ENCODE measurements at regions not wholly inside any gene's neighbourhood (a gene's known extent, or its start where the extent isn't known, plus 50 kb on each side); places are given as distances from the start of the nearest gene placed in this dataset.

DNA sequence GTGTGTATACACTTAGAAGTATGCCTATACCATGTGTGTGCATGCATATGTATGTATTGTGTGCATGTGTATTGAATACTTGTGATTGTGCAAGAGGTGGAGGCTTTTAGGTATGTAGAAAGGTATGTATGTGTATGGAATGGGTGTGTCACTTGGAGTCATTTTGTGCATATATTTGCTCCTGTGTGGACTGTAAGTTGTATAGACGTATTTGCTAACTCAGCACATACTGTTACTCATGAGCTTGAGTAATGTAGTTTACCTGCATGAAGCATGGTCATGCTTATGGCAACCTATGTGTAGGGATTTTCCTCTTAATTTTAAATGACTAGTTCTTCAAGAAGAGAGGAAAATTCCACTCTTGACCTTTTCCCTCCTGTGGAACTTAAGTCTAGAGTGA lies 507.6 kb upstream of the LARGE1 start:
- no peak overlapping the region for H3K4me3 ChIP-seq (ENCODE audit: low read length)
- TF ChIP-seq, protein P1, sequence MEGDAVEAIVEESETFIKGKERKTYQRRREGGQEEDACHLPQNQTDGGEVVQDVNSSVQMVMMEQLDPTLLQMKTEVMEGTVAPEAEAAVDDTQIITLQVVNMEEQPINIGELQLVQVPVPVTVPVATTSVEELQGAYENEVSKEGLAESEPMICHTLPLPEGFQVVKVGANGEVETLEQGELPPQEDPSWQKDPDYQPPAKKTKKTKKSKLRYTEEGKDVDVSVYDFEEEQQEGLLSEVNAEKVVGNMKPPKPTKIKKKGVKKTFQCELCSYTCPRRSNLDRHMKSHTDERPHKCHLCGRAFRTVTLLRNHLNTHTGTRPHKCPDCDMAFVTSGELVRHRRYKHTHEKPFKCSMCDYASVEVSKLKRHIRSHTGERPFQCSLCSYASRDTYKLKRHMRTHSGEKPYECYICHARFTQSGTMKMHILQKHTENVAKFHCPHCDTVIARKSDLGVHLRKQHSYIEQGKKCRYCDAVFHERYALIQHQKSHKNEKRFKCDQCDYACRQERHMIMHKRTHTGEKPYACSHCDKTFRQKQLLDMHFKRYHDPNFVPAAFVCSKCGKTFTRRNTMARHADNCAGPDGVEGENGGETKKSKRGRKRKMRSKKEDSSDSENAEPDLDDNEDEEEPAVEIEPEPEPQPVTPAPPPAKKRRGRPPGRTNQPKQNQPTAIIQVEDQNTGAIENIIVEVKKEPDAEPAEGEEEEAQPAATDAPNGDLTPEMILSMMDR (conservative IDR thresholded peaks at IDR 0.05; ENCODE audit: low read depth, low read length): no peak

DNA sequence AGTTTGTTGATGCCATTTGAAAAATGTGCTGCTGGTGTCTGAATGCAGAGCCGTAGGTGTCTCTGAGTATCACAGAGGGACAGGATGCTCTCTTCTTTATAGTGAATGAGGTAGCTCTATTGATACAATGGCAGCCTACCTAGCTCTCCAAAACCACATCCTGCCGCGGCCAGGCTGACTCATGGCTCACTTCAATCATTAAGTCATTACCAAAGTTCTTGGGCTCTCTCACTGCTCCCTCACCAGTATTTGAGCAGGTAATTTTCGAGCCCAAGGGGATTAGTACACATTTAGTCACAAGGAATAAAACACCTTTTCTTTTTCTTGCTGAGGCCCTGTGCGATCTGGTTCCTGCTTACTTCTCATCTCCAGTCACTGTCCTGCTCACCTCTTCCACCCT lies 509.0 kb upstream of the LARGE1 start:
- TF ChIP-seq, protein P1 (conservative IDR thresholded peaks at IDR 0.05; ENCODE audit: low read depth, low read length): no peak
- H3K4me3 ChIP-seq (ENCODE audit: low read length): no peak overlapping the region
- DNase-seq (ENCODE audit: low read depth): no peak

More for the DNA sequence above, 507.6 kb upstream of the LARGE1 start:
- DNase-seq (ENCODE audit: low read depth): no peak

DNA sequence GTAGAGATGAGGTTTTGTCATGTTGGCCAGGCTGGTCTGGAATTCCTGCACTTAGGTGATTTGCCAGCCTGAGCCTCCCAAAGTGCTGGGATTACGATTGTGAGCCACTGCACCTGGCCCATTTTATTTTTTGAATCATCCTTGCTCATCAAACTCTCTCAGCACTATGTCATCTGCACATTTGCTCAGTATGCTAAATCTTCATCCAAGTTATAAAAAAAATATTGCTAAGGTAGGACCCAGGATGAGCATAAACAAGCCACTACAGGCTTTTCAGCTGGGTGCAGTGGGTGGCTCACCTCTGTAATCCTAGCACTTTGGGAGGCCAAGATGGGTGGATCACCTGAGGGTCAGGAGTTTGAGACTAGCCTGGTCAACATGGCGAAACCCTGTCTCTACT lies 510.1 kb upstream of the LARGE1 start:
- TF ChIP-seq, protein P1 (conservative IDR thresholded peaks at IDR 0.05; ENCODE audit: low read depth, low read length): no peak
- no peak for DNase-seq (ENCODE audit: low read depth)
- H3K4me3 ChIP-seq (ENCODE audit: low read length): no peak overlapping the region

DNA sequence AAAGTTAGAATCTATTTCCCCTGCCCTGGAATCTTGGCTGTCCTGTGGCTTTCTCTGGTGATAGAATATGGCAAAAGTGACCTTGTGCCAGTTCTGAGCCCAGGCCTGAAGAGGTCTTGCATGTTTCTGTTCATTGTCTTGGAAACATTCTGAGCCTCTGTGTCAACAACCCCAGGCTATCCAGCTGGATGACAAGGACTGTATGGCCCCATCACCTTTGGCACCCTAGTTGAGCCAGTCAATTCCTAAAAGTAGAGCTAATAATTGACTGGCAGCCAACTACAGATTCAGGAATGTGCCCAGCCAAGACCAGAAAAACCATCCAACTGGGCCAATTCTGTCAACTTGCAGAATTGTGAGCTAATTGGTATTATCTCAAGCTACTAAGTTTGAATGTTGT lies 514.1 kb upstream of the LARGE1 start:
- TF ChIP-seq, protein P1 (conservative IDR thresholded peaks at IDR 0.05; ENCODE audit: low read depth, low read length): no peak
- DNase-seq (ENCODE audit: low read depth): no peak
- H3K4me3 ChIP-seq (ENCODE audit: low read length): no peak overlapping the region

DNA sequence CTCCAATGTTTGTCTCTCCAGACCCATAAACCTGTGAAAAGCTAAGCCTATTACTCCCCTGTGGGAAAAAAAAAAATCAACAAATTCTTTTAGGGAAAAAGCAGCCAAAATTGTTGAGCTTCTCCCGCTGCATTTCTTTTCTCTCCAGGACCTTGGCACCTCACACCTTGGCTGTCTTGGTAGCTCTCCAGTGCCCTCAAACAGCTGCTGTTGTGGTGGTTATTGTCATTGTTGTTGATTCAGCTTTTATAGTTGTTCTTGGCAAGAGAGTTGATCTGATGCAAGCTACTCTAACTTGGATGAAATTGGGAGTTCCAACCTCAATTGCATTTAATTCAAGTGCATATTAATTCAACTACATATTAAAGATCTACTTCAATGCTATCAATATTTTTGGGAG lies 516.9 kb upstream of the LARGE1 start:
- TF ChIP-seq, protein P1 (conservative IDR thresholded peaks at IDR 0.05; ENCODE audit: low read depth, low read length): no peak
- no peak overlapping the region for H3K4me3 ChIP-seq (ENCODE audit: low read length)
- DNase-seq (ENCODE audit: low read depth): no peak

DNA sequence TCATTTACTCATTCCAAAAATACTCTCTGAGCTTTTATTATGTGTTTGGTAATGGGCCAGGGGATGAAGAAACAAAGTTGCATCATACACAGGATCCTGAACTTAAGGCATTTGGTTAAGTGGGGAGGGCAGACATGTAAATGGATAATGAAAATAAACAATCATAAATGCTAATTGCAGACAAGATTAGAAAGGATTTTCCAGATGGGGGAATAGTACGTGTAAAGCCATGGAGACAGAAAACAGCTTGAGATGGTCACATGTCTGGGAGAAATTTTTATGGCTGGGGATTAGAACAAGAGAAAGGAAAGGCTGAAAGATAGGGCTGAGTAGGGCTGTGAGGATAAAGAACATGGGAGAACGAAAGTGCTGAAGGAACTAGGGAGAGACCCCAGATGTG lies 534.3 kb upstream of the LARGE1 start:
- no peak overlapping the region for H3K4me3 ChIP-seq (ENCODE audit: low read length)
- TF ChIP-seq, protein P1 (conservative IDR thresholded peaks at IDR 0.05; ENCODE audit: low read depth, low read length): no peak
- DNase-seq (ENCODE audit: low read depth): no peak

DNA sequence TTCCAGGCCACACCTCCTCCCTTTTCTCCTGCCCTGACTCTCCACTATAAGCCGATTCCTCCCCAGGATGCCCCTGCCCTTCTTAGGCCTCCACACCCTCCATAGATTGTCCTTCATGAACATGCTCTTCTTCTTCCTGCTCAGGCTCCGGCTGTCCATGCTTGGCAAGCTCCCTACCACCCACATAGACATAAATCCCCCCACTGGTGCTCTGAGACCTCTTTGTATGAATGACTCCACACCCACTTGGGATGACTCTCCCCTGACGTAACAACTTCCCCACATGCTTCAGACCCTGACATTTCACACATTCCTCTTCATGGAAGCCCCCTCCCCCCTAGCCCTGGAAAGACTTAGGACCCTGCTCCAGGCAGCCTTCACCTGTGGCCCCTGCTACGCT lies 542.5 kb upstream of the LARGE1 start:
- TF ChIP-seq, protein P1 (conservative IDR thresholded peaks at IDR 0.05; ENCODE audit: low read depth, low read length): no peak
- no peak overlapping the region for H3K4me3 ChIP-seq (ENCODE audit: low read length)
- no peak for DNase-seq (ENCODE audit: low read depth)

Data from retinal pigment epithelial cell (primary cell).